ENCODE measurements at regions not wholly inside any gene's neighbourhood (a gene's known extent, or its start where the extent isn't known, plus 50 kb on each side); places are given as distances from the start of the nearest gene placed in this dataset.
"Not testable (repeated sequence)": the region's sequence is repeated elsewhere in the genome, so short reads cannot be mapped to it uniquely, and the experiment has no call there.

- H3K4me3 ChIP-seq = no peak overlapping the region
- DNase-seq = no peak
- TF ChIP-seq POLR2A (IDR thresholded peaks at IDR 0.05) = no peak
- TF ChIP-seq, protein P1, sequence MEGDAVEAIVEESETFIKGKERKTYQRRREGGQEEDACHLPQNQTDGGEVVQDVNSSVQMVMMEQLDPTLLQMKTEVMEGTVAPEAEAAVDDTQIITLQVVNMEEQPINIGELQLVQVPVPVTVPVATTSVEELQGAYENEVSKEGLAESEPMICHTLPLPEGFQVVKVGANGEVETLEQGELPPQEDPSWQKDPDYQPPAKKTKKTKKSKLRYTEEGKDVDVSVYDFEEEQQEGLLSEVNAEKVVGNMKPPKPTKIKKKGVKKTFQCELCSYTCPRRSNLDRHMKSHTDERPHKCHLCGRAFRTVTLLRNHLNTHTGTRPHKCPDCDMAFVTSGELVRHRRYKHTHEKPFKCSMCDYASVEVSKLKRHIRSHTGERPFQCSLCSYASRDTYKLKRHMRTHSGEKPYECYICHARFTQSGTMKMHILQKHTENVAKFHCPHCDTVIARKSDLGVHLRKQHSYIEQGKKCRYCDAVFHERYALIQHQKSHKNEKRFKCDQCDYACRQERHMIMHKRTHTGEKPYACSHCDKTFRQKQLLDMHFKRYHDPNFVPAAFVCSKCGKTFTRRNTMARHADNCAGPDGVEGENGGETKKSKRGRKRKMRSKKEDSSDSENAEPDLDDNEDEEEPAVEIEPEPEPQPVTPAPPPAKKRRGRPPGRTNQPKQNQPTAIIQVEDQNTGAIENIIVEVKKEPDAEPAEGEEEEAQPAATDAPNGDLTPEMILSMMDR (IDR thresholded peaks at IDR 0.05) = no peak
- 88 to 96% methylated on average over 5 of the region's 5 CpGs for WGBS, 2 donors
- no peak overlapping the region for H3K27ac ChIP-seq
- H3K4me1 ChIP-seq = no peaks in the 10 kb centered on the region
- intact Hi-C loops (cut with DNase I; ENCODE audit: low total_unique reads) = no loop called here
- H3K36me3 ChIP-seq (ENCODE audit: low read depth, missing control alignments) = no peaks in the 10 kb centered on the region
- H3K9me3 ChIP-seq = no peaks in the 10 kb centered on the region
- H3K27me3 ChIP-seq = no peaks in the 10 kb centered on the region
Measured at GRCh38 chr6:33885132-33886057, 81.6 kb upstream of the MLN start.

GRCh38 chr6:33883621-33884020 is 79.8 kb upstream of the MLN start:
- H3K36me3 ChIP-seq (ENCODE audit: low read depth, missing control alignments); H3K9me3 ChIP-seq; DNase-seq; H3K4me3 ChIP-seq; H3K27ac ChIP-seq; H3K4me1 ChIP-seq; intact Hi-C loops (cut with DNase I; ENCODE audit: low total_unique reads); H3K27me3 ChIP-seq: not testable (repeated sequence)
- 87 to 88% methylated on average over 4 of the region's 4 CpGs for WGBS, 2 donors

GRCh38 chr6:33882154-33882553 is 78.4 kb upstream of the MLN start:
- DNase-seq = peak; percentile 28
- TF ChIP-seq POLR2A (IDR thresholded peaks at IDR 0.05) = no peak
- TF ChIP-seq, protein P1 (IDR thresholded peaks at IDR 0.05) = no peak
- Histone ChIP-seq H3K4me3 (no peak overlapping the region), H3K27me3 (no peaks in the 10 kb centered on the region), H3K9me3 (no peaks in the 10 kb centered on the region), H3K4me1 (no peaks in the 10 kb centered on the region), H3K36me3 (ENCODE audit: low read depth, missing control alignments) (no peaks in the 10 kb centered on the region), H3K27ac (no peak overlapping the region)
- intact Hi-C loops (cut with DNase I; ENCODE audit: low total_unique reads) = no loop called here
- WGBS, 2 donors = 56 to 71% methylated on average over 7 to 8 of the region's 8 CpGs

GRCh38 chr6:33880766-33881165 is 77.0 kb upstream of the MLN start:
- H3K4me1 ChIP-seq = no peaks in the 10 kb centered on the region
- TF ChIP-seq, protein P1 (IDR thresholded peaks at IDR 0.05) = no peak
- TF ChIP-seq POLR2A (IDR thresholded peaks at IDR 0.05) = no peak
- 87 to 90% methylated on average over 12 of the region's 12 CpGs for WGBS, 2 donors

GRCh38 chr6:33880104-33880678 is 76.4 kb upstream of the MLN start:
- H3K27ac ChIP-seq = no peak overlapping the region
- H3K4me1 ChIP-seq = no peaks in the 10 kb centered on the region
- H3K36me3 ChIP-seq (ENCODE audit: low read depth, missing control alignments) = no peaks in the 10 kb centered on the region
- TF ChIP-seq POLR2A (IDR thresholded peaks at IDR 0.05) = no peak
- TF ChIP-seq, protein P1 (IDR thresholded peaks at IDR 0.05) = no peak
- intact Hi-C loops (cut with DNase I; ENCODE audit: low total_unique reads) = no loop called here
- no peaks in the 10 kb centered on the region for H3K9me3 ChIP-seq
- no peak for DNase-seq
- no peak overlapping the region for H3K4me3 ChIP-seq
- no peaks in the 10 kb centered on the region for H3K27me3 ChIP-seq
- whole genome bisulfite sequencing, 2 donors = 90 to 94% methylated on average over 10 of the region's 10 CpGs

More at GRCh38 chr6:33880766-33881165, 77.0 kb upstream of the MLN start:
- H3K36me3 ChIP-seq (ENCODE audit: low read depth, missing control alignments) = no peaks in the 10 kb centered on the region
- H3K9me3 ChIP-seq = no peaks in the 10 kb centered on the region
- no peak for DNase-seq
- intact Hi-C loops (cut with DNase I; ENCODE audit: low total_unique reads) = no loop called here
- H3K27me3 ChIP-seq = no peaks in the 10 kb centered on the region
- no peak overlapping the region for H3K27ac ChIP-seq
- H3K4me3 ChIP-seq = no peak overlapping the region
